Uterus (tissue), 3 donors: ENCODE measurements at regions not wholly inside any gene's neighbourhood (a gene's known extent, or its start where the extent isn't known, plus 50 kb on each side); places are given as distances from the start of the nearest gene placed in this dataset.

ENCODE experiments used
- DNase-seq, 2 donors: peaks; one replicate each; pipeline ENCODE4 v3.0.0-alpha.2; 2019 to 2020
- H3K27ac ChIP-seq, 2 donors: fragments of 200-600 bp; sonication (generic); 1 replicate in 1 of 2; 2 replicates in 1 of 2; pipeline ENCODE4 v1.5.1; 2016 to 2018
- H3K27me3 ChIP-seq, 2 donors: fragments of 200-600 bp; sonication (generic); one replicate each; pipeline ENCODE4 v1.5.1; 2018 to 2019; ENCODE audit warnings: control low read depth in 1 of 2
- H3K36me3 ChIP-seq, 2 donors: fragments of 200-600 bp; sonication (generic); one replicate each; pipeline ENCODE4 v1.5.1; 2019; ENCODE audit warnings: control low read depth in 1 of 2
- H3K4me1 ChIP-seq, 2 donors: fragments of 200-600 bp; sonication (generic); one replicate each; pipeline ENCODE4 v1.5.1; 2018 to 2019; ENCODE audit warnings: control low read depth in 1 of 2
- H3K4me3 ChIP-seq, 2 donors: fragments of 200-600 bp; sonication (generic); 1 replicate in 1 of 2; 2 replicates in 1 of 2; pipeline ENCODE4 v1.5.1; 2018 to 2019; ENCODE audit warnings: mild to moderate bottlenecking in 1 of 2
- H3K9me3 ChIP-seq, 2 donors: fragments of 200-600 bp; sonication (generic); one replicate each; pipeline ENCODE4 v1.5.1; 2019; ENCODE audit warnings: control low read depth in 1 of 2
- CTCF ChIP-seq, 4 experiments: fragments of 200-600 bp in 2 of 4; fragments of 450-650 bp in 2 of 4; sonication (generic) in 2 of 4; IDR thresholded peaks; one replicate each; pipeline ENCODE4 v1.5.1; 2016 to 2019; ENCODE audit warnings: antibody characterized with exemption in 4 of 4, mild to moderate bottlenecking in 2 of 4, moderate library complexity in 1 of 4
- POLR2A ChIP-seq, 2 donors: fragments of 450-650 bp; IDR thresholded peaks; one replicate each; pipeline ENCODE4 v1.6.1; 2016; ENCODE audit warnings: antibody characterized with exemption in 2 of 2, mild to moderate bottlenecking in 1 of 2, moderate library complexity in 1 of 2
- intact Hi-C: fragments of 100-400 bp; cut with DNase I; formaldehyde crosslinking; loops from one replicate; pipeline ENCODE4 v1.15.1; 2023; ENCODE audit warnings: low total_unique reads
- donor health status: DM: yes; HTN: yes; CAD: no.

GRCh38 chrX:115892056-115892708 lies 278.4 kb upstream of the AGTR2 start:
- Histone ChIP-seq H3K36me3 (no peaks in the 10 kb centered on the region), H3K4me1 (no peaks in the 10 kb centered on the region), H3K27me3 (no peaks in the 10 kb centered on the region), H3K9me3 (no peaks in the 10 kb centered on the region), H3K4me3 (no peak overlapping the region), H3K27ac (no peak overlapping the region)
- intact Hi-C loops, result no loop called here
- TF ChIP-seq POLR2A (IDR thresholded peaks at IDR 0.05), result no peak
- no peak for TF ChIP-seq CTCF (IDR thresholded peaks at IDR 0.05)
- no peak for DNase-seq

GRCh38 chrX:115892787-115893671 lies 277.5 kb upstream of the AGTR2 start:
- Histone ChIP-seq H3K4me1 (no peaks in the 10 kb centered on the region), H3K27ac (no peak overlapping the region), H3K27me3 (no peaks in the 10 kb centered on the region), H3K4me3 (no peak overlapping the region), H3K36me3 (no peaks in the 10 kb centered on the region), H3K9me3 (no peaks in the 10 kb centered on the region)
- TF ChIP-seq CTCF (IDR thresholded peaks at IDR 0.05), result peak; percentile 10 to 65 (median 40)
- TF ChIP-seq POLR2A (IDR thresholded peaks at IDR 0.05), result no peak
- intact Hi-C loops, result no loop called here
- DNase-seq, result peak; percentile 49 to 68

- DNase-seq, result no peak
- Histone ChIP-seq H3K4me1 (no peaks in the 10 kb centered on the region), H3K27ac (no peak overlapping the region), H3K36me3 (no peaks in the 10 kb centered on the region), H3K27me3 (no peaks in the 10 kb centered on the region), H3K4me3 (no peak overlapping the region), H3K9me3 (no peaks in the 10 kb centered on the region)
- TF ChIP-seq CTCF (IDR thresholded peaks at IDR 0.05), result peak; percentile 11 to 44 (median 27)
- TF ChIP-seq POLR2A (IDR thresholded peaks at IDR 0.05), result no peak
- intact Hi-C loops, result no loop called here
Measured at GRCh38 chrX:115894087-115894486, 276.5 kb upstream of the AGTR2 start.

- H3K27ac ChIP-seq, result no peak overlapping the region
- intact Hi-C loops, result no loop called here
- TF ChIP-seq CTCF (IDR thresholded peaks at IDR 0.05) (no peak), POLR2A (IDR thresholded peaks at IDR 0.05) (no peak)
- no peak for DNase-seq
- H3K27me3 ChIP-seq, result no peaks in the 10 kb centered on the region
- H3K9me3 ChIP-seq, result no peaks in the 10 kb centered on the region
- no peaks in the 10 kb centered on the region for H3K4me1 ChIP-seq
- H3K4me3 ChIP-seq, result no peak overlapping the region
- H3K36me3 ChIP-seq, result no peaks in the 10 kb centered on the region
Measured at GRCh38 chrX:115895678-115896329, 274.7 kb upstream of the AGTR2 start.

GRCh38 chrX:115896362-115896761 lies 274.2 kb upstream of the AGTR2 start:
- H3K36me3 ChIP-seq, result no peaks in the 10 kb centered on the region
- intact Hi-C loops, result no loop called here
- DNase-seq, result no peak
- H3K27me3 ChIP-seq, result no peaks in the 10 kb centered on the region
- no peak overlapping the region for H3K4me3 ChIP-seq
- TF ChIP-seq CTCF (IDR thresholded peaks at IDR 0.05), result no peak
- TF ChIP-seq POLR2A (IDR thresholded peaks at IDR 0.05), result no peak
- H3K4me1 ChIP-seq, result no peaks in the 10 kb centered on the region
- no peak overlapping the region for H3K27ac ChIP-seq
- H3K9me3 ChIP-seq, result no peaks in the 10 kb centered on the region
